SK-N-SH treated with all-trans-retinoic acid at 6 μM for 48 hours (cell line): ENCODE measurements at regions not wholly inside any gene's neighbourhood (a gene's known extent, or its start where the extent isn't known, plus 50 kb on each side); places are given as distances from the start of the nearest gene placed in this dataset.

ENCODE experiments used
- ATAC-seq: fragments of 200-7000 bp; cut with Tn5 transposase; 3 replicates; pipeline ENCODE4 v1.9.1; 2020; ENCODE audit warnings: mild to moderate bottlenecking, moderate library complexity
- ARNTL ChIP-seq: fragments of 450-650 bp; formaldehyde crosslinking; IDR thresholded peaks from 2 replicates; pipeline ENCODE4 v1.5.0; 2020; ENCODE audit warnings: low read depth, mild to moderate bottlenecking, moderate library complexity, borderline replicate concordance
- BACH2 ChIP-seq: fragments of 250-450 bp; sonication (Bioruptor Pico); IDR thresholded peaks from 2 replicates; pipeline ENCODE4 v1.9.0; 2021; ENCODE audit warnings: mild to moderate bottlenecking, borderline replicate concordance
- CREB5 ChIP-seq: fragments of 250-450 bp; sonication (Bioruptor Pico); IDR thresholded peaks from 2 replicates; pipeline ENCODE4 v1.5.1; 2020; ENCODE audit warnings: low read depth, mild to moderate bottlenecking, moderate library complexity
- CSDC2 ChIP-seq: fragments of 250-450 bp; sonication (Bioruptor Pico); IDR thresholded peaks from 2 replicates; pipeline ENCODE4 v1.5.0; 2020; ENCODE audit warnings: mild to moderate bottlenecking, moderate library complexity
- CSRNP3 ChIP-seq: fragments of 250-450 bp; sonication (Bioruptor Pico); IDR thresholded peaks from 2 replicates; pipeline ENCODE4 v1.5.1; 2021; ENCODE audit warnings: mild to moderate bottlenecking, moderate library complexity
- ESRRG ChIP-seq: fragments of 250-450 bp; sonication (Bioruptor Pico); IDR thresholded peaks from 2 replicates; pipeline ENCODE4 v1.6.1; 2021; ENCODE audit warnings: mild to moderate bottlenecking
- GLIS3 ChIP-seq: fragments of 250-450 bp; sonication (Bioruptor Pico); IDR thresholded peaks from 2 replicates; pipeline ENCODE4 v1.5.0; 2020; ENCODE audit warnings: mild to moderate bottlenecking, moderate library complexity
- ISL1 ChIP-seq: fragments of 250-450 bp; sonication (Bioruptor Pico); IDR thresholded peaks from 2 replicates; pipeline ENCODE4 v2.1.2; 2022; ENCODE audit warnings: mild to moderate bottlenecking, moderate library complexity
- OSR1 ChIP-seq: fragments of 250-450 bp; sonication (Bioruptor Pico); IDR thresholded peaks from 2 replicates; pipeline ENCODE4 v1.8.0; 2022; ENCODE audit warnings: moderate library complexity, mild to moderate bottlenecking, inconsistent platforms
- PPARA ChIP-seq: fragments of 250-450 bp; sonication (Bioruptor Pico); IDR thresholded peaks from 2 replicates; pipeline ENCODE4 v1.5.0; 2020; ENCODE audit warnings: mild to moderate bottlenecking, borderline replicate concordance
- SNAI2 ChIP-seq: fragments of 250-450 bp; sonication (Bioruptor Pico); IDR thresholded peaks from 2 replicates; pipeline ENCODE4 v1.5.0; 2020; ENCODE audit warnings: mild to moderate bottlenecking, moderate library complexity
- TCF4 ChIP-seq: fragments of 250-450 bp; sonication (Bioruptor Pico); IDR thresholded peaks from 2 replicates; pipeline ENCODE4 v1.8.0; 2021; ENCODE audit warnings: mild to moderate bottlenecking, moderate library complexity, borderline replicate concordance
- TOX ChIP-seq: fragments of 250-450 bp; sonication (Bioruptor Pico); IDR thresholded peaks from 2 replicates; pipeline ENCODE4 v1.8.0; 2021; ENCODE audit warnings: mild to moderate bottlenecking, moderate library complexity, borderline replicate concordance
- TSHZ2 ChIP-seq: fragments of 250-450 bp; sonication (Bioruptor Pico); IDR thresholded peaks from 2 replicates; pipeline ENCODE4 v1.5.0; 2020; ENCODE audit warnings: mild to moderate bottlenecking, moderate library complexity
- ZC3H10 ChIP-seq: fragments of 250-450 bp; sonication (Bioruptor Pico); IDR thresholded peaks from 2 replicates; pipeline ENCODE4 v1.5.1; 2021; ENCODE audit warnings: mild to moderate bottlenecking, moderate library complexity
- ZFP3 ChIP-seq: fragments of 250-450 bp; sonication (Bioruptor Pico); IDR thresholded peaks from 2 replicates; pipeline ENCODE4 v1.5.0; 2020; ENCODE audit warnings: mild to moderate bottlenecking, moderate library complexity
- ZFP30 ChIP-seq: fragments of 450-650 bp; formaldehyde crosslinking; IDR thresholded peaks from 2 replicates; pipeline ENCODE4 v1.5.0; 2022; ENCODE audit warnings: mild to moderate bottlenecking, moderate library complexity
- ZNF565 ChIP-seq: fragments of 450-650 bp; formaldehyde crosslinking; conservative IDR thresholded peaks from 2 replicates; pipeline ENCODE4 v1.5.0; 2020; ENCODE audit warnings: low read depth, mild to moderate bottlenecking, moderate library complexity
- ZNF70 ChIP-seq: fragments of 450-650 bp; formaldehyde crosslinking; IDR thresholded peaks from 2 replicates; pipeline ENCODE4 v1.5.0; 2020; ENCODE audit warnings: mild to moderate bottlenecking, moderate library complexity
- ZNF8 ChIP-seq: fragments of 450-650 bp; formaldehyde crosslinking; IDR thresholded peaks from 2 replicates; pipeline ENCODE4 v1.5.0; 2020; ENCODE audit warnings: mild to moderate bottlenecking, moderate library complexity
- TF ChIP-seq, protein P1 (sequence below): fragments of 250-450 bp; sonication (Bioruptor Pico); IDR thresholded peaks from 2 replicates; pipeline ENCODE4 v1.8.0; 2020; ENCODE audit warnings: mild to moderate bottlenecking, moderate library complexity, borderline replicate concordance

DNA sequence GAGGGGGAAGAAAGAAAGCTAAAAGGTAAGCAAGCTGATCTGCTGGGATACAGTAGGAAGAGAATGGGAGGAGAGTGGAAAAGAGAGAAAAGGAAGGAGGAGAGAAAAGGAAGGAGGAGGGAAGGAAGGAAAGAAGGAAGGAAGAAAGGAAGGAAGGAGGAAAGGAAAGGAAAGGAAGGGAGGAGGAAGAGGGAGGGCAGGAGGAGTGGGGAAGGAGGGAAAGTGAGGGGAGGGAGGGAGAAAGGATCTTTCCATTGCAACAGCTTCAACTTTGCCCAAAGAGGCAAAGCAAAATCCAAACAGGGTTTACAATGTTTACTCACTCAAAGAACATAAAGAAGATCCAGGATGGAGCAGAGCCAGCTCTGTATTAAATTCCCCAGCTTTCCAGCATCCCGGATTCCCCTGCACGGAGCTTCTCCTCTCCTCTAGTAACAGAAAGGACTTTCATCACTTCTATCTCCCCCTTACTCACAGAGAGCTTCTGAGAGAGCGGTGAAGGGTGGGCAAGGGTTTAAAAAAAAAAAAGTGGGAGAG lies 494.2 kb upstream of the PROK2 start:
- no peak for TF ChIP-seq ZNF8 (CRISPR knock-in tag)
- TF ChIP-seq CSRNP3, result no peak
- TF ChIP-seq ISL1, result no peak
- no peak for ATAC-seq

- no peak for ATAC-seq
- TF ChIP-seq ZC3H10 (CRISPR knock-in tag) (no peak), CSDC2 (CRISPR knock-in tag) (no peak), ZNF565 (CRISPR knock-in tag) (no peak), ISL1 (no peak), PPARA (no peak), ARNTL (CRISPR knock-in tag) (no peak), CREB5 (no peak), BACH2 (CRISPR knock-in tag) (no peak), CSRNP3 (no peak), OSR1 (CRISPR knock-in tag) (no peak), ZNF70 (CRISPR knock-in tag) (no peak), ZFP30 (CRISPR knock-in tag) (no peak), TCF4 (CRISPR knock-in tag) (no peak), TSHZ2 (no peak), ZFP3 (no peak), GLIS3 (CRISPR knock-in tag) (no peak), SNAI2 (CRISPR knock-in tag) (no peak), ZNF8 (CRISPR knock-in tag) (no peak), TOX (CRISPR knock-in tag) (no peak)
- TF ChIP-seq, protein P1, sequence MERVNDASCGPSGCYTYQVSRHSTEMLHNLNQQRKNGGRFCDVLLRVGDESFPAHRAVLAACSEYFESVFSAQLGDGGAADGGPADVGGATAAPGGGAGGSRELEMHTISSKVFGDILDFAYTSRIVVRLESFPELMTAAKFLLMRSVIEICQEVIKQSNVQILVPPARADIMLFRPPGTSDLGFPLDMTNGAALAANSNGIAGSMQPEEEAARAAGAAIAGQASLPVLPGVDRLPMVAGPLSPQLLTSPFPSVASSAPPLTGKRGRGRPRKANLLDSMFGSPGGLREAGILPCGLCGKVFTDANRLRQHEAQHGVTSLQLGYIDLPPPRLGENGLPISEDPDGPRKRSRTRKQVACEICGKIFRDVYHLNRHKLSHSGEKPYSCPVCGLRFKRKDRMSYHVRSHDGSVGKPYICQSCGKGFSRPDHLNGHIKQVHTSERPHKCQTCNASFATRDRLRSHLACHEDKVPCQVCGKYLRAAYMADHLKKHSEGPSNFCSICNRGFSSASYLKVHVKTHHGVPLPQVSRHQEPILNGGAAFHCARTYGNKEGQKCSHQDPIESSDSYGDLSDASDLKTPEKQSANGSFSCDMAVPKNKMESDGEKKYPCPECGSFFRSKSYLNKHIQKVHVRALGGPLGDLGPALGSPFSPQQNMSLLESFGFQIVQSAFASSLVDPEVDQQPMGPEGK (CRISPR knock-in tag), result no peak
Measured at GRCh38 chr3:72278349-72279067, 493.6 kb upstream of the PROK2 start.

GRCh38 chr3:72277710-72278109 lies 492.8 kb upstream of the PROK2 start:
- no peak for TF ChIP-seq TCF4 (CRISPR knock-in tag)
- TF ChIP-seq TOX (CRISPR knock-in tag), result no peak
- no peak for TF ChIP-seq CSDC2 (CRISPR knock-in tag)
- TF ChIP-seq ESRRG (CRISPR knock-in tag), result no peak
- TF ChIP-seq, all 23 proteins: peak for 0
- ATAC-seq, result no peak
